ENCODE measurements at regions not wholly inside any gene's neighbourhood (a gene's known extent, or its start where the extent isn't known, plus 50 kb on each side); places are given as distances from the start of the nearest gene placed in this dataset.

GRCh38 chr5:14076561-14076960, 66.6 kb upstream of the TRIO start:
- WGBS, 2 donors: 60 to 61% methylated on average over 7 of the region's 7 CpGs
- intact Hi-C loops (cut with DNase I): no loop called here
- no peak overlapping the region for H3K27ac ChIP-seq (ENCODE audit: low read depth in 1 of 2, low read length in 2 of 2)
- ATAC-seq (ENCODE audit: low FRiP score): no peak
- no peaks in the 10 kb centered on the region for H3K36me3 ChIP-seq (ENCODE audit: control insufficient read depth in 1 of 2, insufficient read depth in 2 of 2, low read length in 1 of 2)
- no peak overlapping the region for H3K4me3 ChIP-seq (ENCODE audit: low read length in 2 of 2)
- H3K27me3 ChIP-seq (ENCODE audit: control insufficient read depth in 1 of 2, insufficient read depth in 2 of 2, low read length in 1 of 2): no peaks in the 10 kb centered on the region
- no peaks in the 10 kb centered on the region for H3K9me3 ChIP-seq (ENCODE audit: control insufficient read depth, low read length)
- no peak for DNase-seq
- H3K4me1 ChIP-seq (ENCODE audit: control insufficient read depth in 1 of 2, insufficient read depth in 2 of 2, low read length in 2 of 2): no peaks in the 10 kb centered on the region

GRCh38 chr5:14075937-14076336, 67.2 kb upstream of the TRIO start:
- Histone ChIP-seq H3K27ac (ENCODE audit: low read depth in 1 of 2, low read length in 2 of 2) (no peak overlapping the region), H3K27me3 (ENCODE audit: control insufficient read depth in 1 of 2, insufficient read depth in 2 of 2, low read length in 1 of 2) (no peaks in the 10 kb centered on the region), H3K4me1 (ENCODE audit: control insufficient read depth in 1 of 2, insufficient read depth in 2 of 2, low read length in 2 of 2) (no peaks in the 10 kb centered on the region), H3K9me3 (ENCODE audit: control insufficient read depth, low read length) (no peaks in the 10 kb centered on the region), H3K4me3 (ENCODE audit: low read length in 2 of 2) (no peak overlapping the region), H3K36me3 (ENCODE audit: control insufficient read depth in 1 of 2, insufficient read depth in 2 of 2, low read length in 1 of 2) (no peaks in the 10 kb centered on the region)
- DNase-seq (no peak), ATAC-seq (ENCODE audit: low FRiP score) (no peak)
- WGBS, 2 donors: 90 to 94% methylated on average over 11 of the region's 11 CpGs
- intact Hi-C loops (cut with DNase I): no loop called here

- intact Hi-C loops (cut with DNase I): no loop called here
- WGBS, 2 donors: 83 to 84% methylated on average over 5 of the region's 5 CpGs
Observed at GRCh38 chr5:14071433-14071832, 71.7 kb upstream of the TRIO start.

GRCh38 chr5:14069021-14069420, 74.1 kb upstream of the TRIO start:
- no peak overlapping the region for H3K27ac ChIP-seq (ENCODE audit: low read depth in 1 of 2, low read length in 2 of 2)
- no peaks in the 10 kb centered on the region for H3K4me1 ChIP-seq (ENCODE audit: control insufficient read depth in 1 of 2, insufficient read depth in 2 of 2, low read length in 2 of 2)
- H3K27me3 ChIP-seq (ENCODE audit: control insufficient read depth in 1 of 2, insufficient read depth in 2 of 2, low read length in 1 of 2): no peaks in the 10 kb centered on the region
- H3K9me3 ChIP-seq (ENCODE audit: control insufficient read depth, low read length): peaks cover 1% of the 10 kb centered on the region
- 13 to 39% methylated on average over 7 of the region's 7 CpGs for WGBS, 2 donors
- no peak for ATAC-seq (ENCODE audit: low FRiP score)
- DNase-seq: no peak
- no peak overlapping the region for H3K4me3 ChIP-seq (ENCODE audit: low read length in 2 of 2)
- no peaks in the 10 kb centered on the region for H3K36me3 ChIP-seq (ENCODE audit: control insufficient read depth in 1 of 2, insufficient read depth in 2 of 2, low read length in 1 of 2)
- intact Hi-C loops (cut with DNase I): no loop called here

More at GRCh38 chr5:14071433-14071832, 71.7 kb upstream of the TRIO start:
- Histone ChIP-seq H3K9me3 (ENCODE audit: control insufficient read depth, low read length) (peaks cover 1% of the 10 kb centered on the region), H3K27ac (ENCODE audit: low read depth in 1 of 2, low read length in 2 of 2) (no peak overlapping the region), H3K36me3 (ENCODE audit: control insufficient read depth in 1 of 2, insufficient read depth in 2 of 2, low read length in 1 of 2) (no peaks in the 10 kb centered on the region), H3K27me3 (ENCODE audit: control insufficient read depth in 1 of 2, insufficient read depth in 2 of 2, low read length in 1 of 2) (no peaks in the 10 kb centered on the region), H3K4me1 (ENCODE audit: control insufficient read depth in 1 of 2, insufficient read depth in 2 of 2, low read length in 2 of 2) (no peaks in the 10 kb centered on the region), H3K4me3 (ENCODE audit: low read length in 2 of 2) (no peak overlapping the region)
- DNase-seq: no peak
- no peak for ATAC-seq (ENCODE audit: low FRiP score)

- Histone ChIP-seq H3K27ac (ENCODE audit: low read depth in 1 of 2, low read length in 2 of 2) (no peak overlapping the region), H3K36me3 (ENCODE audit: control insufficient read depth in 1 of 2, insufficient read depth in 2 of 2, low read length in 1 of 2) (no peaks in the 10 kb centered on the region), H3K4me3 (ENCODE audit: low read length in 2 of 2) (no peak overlapping the region), H3K9me3 (ENCODE audit: control insufficient read depth, low read length) (peaks cover 1% of the 10 kb centered on the region), H3K27me3 (ENCODE audit: control insufficient read depth in 1 of 2, insufficient read depth in 2 of 2, low read length in 1 of 2) (no peaks in the 10 kb centered on the region), H3K4me1 (ENCODE audit: control insufficient read depth in 1 of 2, insufficient read depth in 2 of 2, low read length in 2 of 2) (no peaks in the 10 kb centered on the region)
- ATAC-seq (ENCODE audit: low FRiP score): no peak
- no peak for DNase-seq
- WGBS, 2 donors: 72 to 76% methylated on average over 4 of the region's 4 CpGs
- intact Hi-C loops (cut with DNase I): no loop called here
Observed at GRCh38 chr5:14068136-14068535, 75.0 kb upstream of the TRIO start.

- ATAC-seq (ENCODE audit: low FRiP score): no peak
- no peak overlapping the region for H3K27ac ChIP-seq (ENCODE audit: low read depth in 1 of 2, low read length in 2 of 2)
- intact Hi-C loops (cut with DNase I): no loop called here
- no peak for DNase-seq
- H3K36me3 ChIP-seq (ENCODE audit: control insufficient read depth in 1 of 2, insufficient read depth in 2 of 2, low read length in 1 of 2): no peaks in the 10 kb centered on the region
- no peaks in the 10 kb centered on the region for H3K27me3 ChIP-seq (ENCODE audit: control insufficient read depth in 1 of 2, insufficient read depth in 2 of 2, low read length in 1 of 2)
- no peak overlapping the region for H3K4me3 ChIP-seq (ENCODE audit: low read length in 2 of 2)
- H3K4me1 ChIP-seq (ENCODE audit: control insufficient read depth in 1 of 2, insufficient read depth in 2 of 2, low read length in 2 of 2): no peaks in the 10 kb centered on the region
- H3K9me3 ChIP-seq (ENCODE audit: control insufficient read depth, low read length): peaks cover 1% of the 10 kb centered on the region
Observed at GRCh38 chr5:14066326-14066725, 76.8 kb upstream of the TRIO start.

- Histone ChIP-seq H3K4me1 (ENCODE audit: control insufficient read depth in 1 of 2, insufficient read depth in 2 of 2, low read length in 2 of 2) (no peaks in the 10 kb centered on the region), H3K27me3 (ENCODE audit: control insufficient read depth in 1 of 2, insufficient read depth in 2 of 2, low read length in 1 of 2) (no peaks in the 10 kb centered on the region), H3K9me3 (ENCODE audit: control insufficient read depth, low read length) (peaks cover 1% of the 10 kb centered on the region), H3K36me3 (ENCODE audit: control insufficient read depth in 1 of 2, insufficient read depth in 2 of 2, low read length in 1 of 2) (no peaks in the 10 kb centered on the region), H3K4me3 (ENCODE audit: low read length in 2 of 2) (no peak overlapping the region), H3K27ac (ENCODE audit: low read depth in 1 of 2, low read length in 2 of 2) (no peak overlapping the region)
- 33 to 65% methylated on average over 1 of the region's 1 CpG for WGBS, 2 donors
- no peak for DNase-seq
- intact Hi-C loops (cut with DNase I): no loop called here
- ATAC-seq (ENCODE audit: low FRiP score): no peak
Observed at GRCh38 chr5:14064841-14065240, 78.3 kb upstream of the TRIO start.

GRCh38 chr5:14063691-14064090, 79.5 kb upstream of the TRIO start:
- DNase-seq: no peak
- intact Hi-C loops (cut with DNase I): no loop called here
- H3K27ac ChIP-seq (ENCODE audit: low read depth in 1 of 2, low read length in 2 of 2): no peak overlapping the region
- no peak for ATAC-seq (ENCODE audit: low FRiP score)
- H3K9me3 ChIP-seq (ENCODE audit: control insufficient read depth, low read length): peaks cover 1% of the 10 kb centered on the region
- no peaks in the 10 kb centered on the region for H3K27me3 ChIP-seq (ENCODE audit: control insufficient read depth in 1 of 2, insufficient read depth in 2 of 2, low read length in 1 of 2)
- no peak overlapping the region for H3K4me3 ChIP-seq (ENCODE audit: low read length in 2 of 2)
- no peaks in the 10 kb centered on the region for H3K4me1 ChIP-seq (ENCODE audit: control insufficient read depth in 1 of 2, insufficient read depth in 2 of 2, low read length in 2 of 2)
- 86 to 93% methylated on average over 1 of the region's 1 CpG for WGBS, 2 donors
- H3K36me3 ChIP-seq (ENCODE audit: control insufficient read depth in 1 of 2, insufficient read depth in 2 of 2, low read length in 1 of 2): no peaks in the 10 kb centered on the region

GRCh38 chr5:14063138-14063537, 80.0 kb upstream of the TRIO start:
- H3K9me3 ChIP-seq (ENCODE audit: control insufficient read depth, low read length): peaks cover 1% of the 10 kb centered on the region
- 84 to 86% methylated on average over 4 of the region's 4 CpGs for WGBS, 2 donors
- H3K4me3 ChIP-seq (ENCODE audit: low read length in 2 of 2): no peak overlapping the region
- no peaks in the 10 kb centered on the region for H3K4me1 ChIP-seq (ENCODE audit: control insufficient read depth in 1 of 2, insufficient read depth in 2 of 2, low read length in 2 of 2)
- no peaks in the 10 kb centered on the region for H3K27me3 ChIP-seq (ENCODE audit: control insufficient read depth in 1 of 2, insufficient read depth in 2 of 2, low read length in 1 of 2)
- ATAC-seq (ENCODE audit: low FRiP score): no peak
- intact Hi-C loops (cut with DNase I): no loop called here
- no peak overlapping the region for H3K27ac ChIP-seq (ENCODE audit: low read depth in 1 of 2, low read length in 2 of 2)
- H3K36me3 ChIP-seq (ENCODE audit: control insufficient read depth in 1 of 2, insufficient read depth in 2 of 2, low read length in 1 of 2): no peaks in the 10 kb centered on the region
- DNase-seq: no peak

Measured in aorta (tissue), 5 donors.